Non-pigmented ciliary epithelial cell (primary cell): ENCODE measurements at regions not wholly inside any gene's neighbourhood (a gene's known extent, or its start where the extent isn't known, plus 50 kb on each side); places are given as distances from the start of the nearest gene placed in this dataset.
"Not testable (repeated sequence)": the region's sequence is repeated elsewhere in the genome, so short reads cannot be mapped to it uniquely, and the experiment has no call there.

Experiments
- DNase-seq: peaks from one replicate; pipeline ENCODE4 v3.0.0-alpha.2; 2010; ENCODE audit warnings: low read depth

DNA sequence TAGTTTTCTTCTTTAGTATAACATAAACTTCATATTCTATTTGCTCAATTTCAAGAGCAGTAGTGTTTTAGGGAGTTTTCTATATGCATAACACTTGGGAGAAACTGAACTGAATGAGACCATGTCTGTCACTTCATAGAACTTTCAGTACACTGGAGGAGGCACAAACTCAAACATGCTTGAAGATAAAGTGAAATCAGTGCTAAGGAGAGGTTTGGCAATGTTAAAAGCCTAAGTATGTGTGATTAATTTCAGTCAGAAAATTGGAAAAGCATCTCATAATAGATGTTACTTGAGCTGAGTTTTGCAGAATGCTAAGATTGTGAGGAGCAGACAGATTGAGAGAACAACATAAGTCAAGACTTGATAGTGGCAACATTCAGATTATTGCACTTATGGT is 411.2 kb upstream of the HS3ST1 start:
- DNase-seq: no peak

DNA sequence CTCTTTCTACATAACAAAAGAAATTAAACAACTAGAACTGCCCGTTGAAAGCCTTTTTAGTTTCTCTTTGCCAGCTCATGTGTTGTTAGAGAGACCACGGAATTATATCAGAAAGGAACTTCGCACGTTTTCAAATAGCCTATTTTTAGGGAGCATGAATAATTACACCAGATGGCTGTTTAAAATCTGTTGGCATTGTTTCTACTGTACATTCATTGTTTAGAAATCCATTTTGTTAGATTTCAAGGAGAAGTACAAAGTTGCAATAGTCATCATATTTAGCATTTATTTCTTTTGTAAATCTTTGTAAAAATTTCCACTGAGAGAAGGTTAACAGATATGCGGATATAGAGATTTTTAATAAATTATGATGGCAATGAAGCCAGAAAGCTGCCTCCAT is 403.0 kb upstream of the HS3ST1 start:
- no peak for DNase-seq

DNA sequence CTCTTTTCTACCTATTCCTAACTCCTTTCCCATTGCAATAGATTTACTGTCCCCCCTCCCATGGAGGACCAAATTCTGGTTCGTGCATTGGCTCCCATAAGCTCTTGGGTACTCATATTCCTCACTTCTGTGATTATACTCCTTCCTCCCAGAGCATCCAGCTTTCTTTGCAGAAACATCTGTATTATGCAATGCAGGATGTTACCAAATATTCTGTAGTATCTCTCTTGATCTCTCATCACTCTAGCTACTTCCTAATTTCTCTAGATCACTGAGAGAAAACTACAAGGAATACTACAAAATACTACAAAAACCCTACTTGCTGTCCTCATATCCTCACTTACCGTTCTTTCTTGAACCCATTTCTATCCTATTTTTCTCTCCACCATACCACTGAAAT is 395.9 kb upstream of the HS3ST1 start:
- no peak for DNase-seq

DNA sequence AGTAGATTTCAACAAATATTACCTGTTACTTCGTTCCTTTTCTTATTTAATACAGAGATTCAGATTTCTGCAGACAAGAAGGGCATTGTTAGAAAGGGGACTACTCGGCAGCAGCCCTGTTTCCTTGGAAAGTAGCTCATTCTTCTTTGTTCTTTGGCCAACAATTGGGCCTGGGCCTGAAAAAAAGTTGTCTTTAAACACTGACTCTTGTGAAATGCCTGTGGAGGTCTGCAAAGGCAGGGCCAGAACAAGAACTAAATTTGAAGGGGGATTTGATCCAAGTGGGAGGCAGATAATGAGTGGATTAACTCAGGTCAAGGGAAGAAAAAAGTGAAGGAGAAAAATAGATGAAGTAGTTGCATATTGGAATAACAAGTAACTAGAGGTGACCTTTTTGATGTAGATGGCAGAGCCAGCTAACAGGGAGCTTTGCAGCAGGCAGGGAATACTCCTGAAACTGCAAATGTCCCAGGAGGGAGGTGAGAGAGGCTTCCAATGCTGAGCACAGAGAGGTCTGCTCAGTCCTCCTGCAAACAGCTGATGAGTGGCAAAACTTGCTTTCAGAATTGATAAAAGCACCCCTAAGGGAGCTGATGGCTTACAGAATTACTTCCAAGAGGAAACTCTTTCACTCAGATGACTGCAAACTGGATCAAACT is 393.2 kb upstream of the HS3ST1 start:
- DNase-seq: no peak

DNA sequence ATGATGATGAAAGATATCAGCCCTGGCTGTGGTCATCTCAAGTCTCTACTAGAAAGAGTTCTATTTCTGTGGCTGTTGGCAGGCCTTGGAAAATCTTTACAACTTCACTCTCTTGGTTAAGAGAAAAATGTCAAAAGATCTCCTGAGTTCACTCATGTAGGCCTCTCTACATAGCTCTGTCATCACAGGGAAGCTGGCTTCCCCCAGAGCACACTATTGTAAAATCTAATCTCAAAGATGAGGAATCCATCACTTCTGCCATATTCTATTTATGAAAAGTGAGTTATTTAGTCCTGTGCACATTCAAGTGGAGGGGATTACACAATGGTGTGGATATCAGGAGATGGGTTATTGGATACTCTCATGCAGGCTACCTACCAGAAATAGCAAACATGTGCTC is 388.4 kb upstream of the HS3ST1 start:
- DNase-seq: no peak

DNA sequence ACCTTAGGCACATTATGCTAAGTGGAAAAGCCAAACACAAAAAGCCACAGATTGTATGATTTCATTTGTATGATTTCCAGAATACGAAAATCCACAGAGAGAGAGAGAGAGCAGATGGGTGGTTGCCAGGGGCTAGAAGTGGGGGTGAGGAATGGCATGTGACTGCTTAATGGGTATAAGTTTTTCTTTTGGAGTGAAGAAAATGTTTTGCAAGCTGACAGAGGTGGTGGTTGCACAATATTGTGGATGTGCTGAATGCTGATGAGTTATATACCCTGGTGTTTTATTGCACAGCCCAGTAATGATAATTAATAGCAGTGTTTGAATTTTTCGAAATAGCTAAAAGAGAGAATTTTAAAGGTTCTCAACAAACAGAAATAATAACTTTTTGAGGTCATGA is 386.1 kb upstream of the HS3ST1 start:
- no peak for DNase-seq

DNA sequence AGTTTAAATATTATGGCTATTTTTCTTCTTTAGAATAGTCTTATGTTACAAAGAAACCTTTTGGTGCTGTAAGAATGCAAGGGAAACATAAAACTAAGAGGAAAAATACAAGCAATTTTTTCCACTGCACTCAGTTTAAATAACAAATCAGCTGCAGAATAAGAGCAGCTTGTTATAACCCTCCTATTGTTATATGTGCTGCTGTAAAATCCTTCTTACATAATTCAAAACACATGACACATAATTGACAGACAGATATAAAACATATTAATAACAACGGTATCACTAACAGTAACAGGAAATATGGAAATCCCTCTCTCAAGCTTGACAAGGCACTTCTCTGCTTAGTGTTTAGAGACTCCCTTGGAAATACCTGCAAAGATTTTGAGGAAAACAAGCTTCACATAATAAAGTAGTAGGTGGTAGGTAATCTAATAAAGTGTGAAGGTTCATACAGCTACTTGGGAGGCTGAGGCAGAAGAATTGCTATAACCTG is 385.3 kb upstream of the HS3ST1 start:
- no peak for DNase-seq

DNA sequence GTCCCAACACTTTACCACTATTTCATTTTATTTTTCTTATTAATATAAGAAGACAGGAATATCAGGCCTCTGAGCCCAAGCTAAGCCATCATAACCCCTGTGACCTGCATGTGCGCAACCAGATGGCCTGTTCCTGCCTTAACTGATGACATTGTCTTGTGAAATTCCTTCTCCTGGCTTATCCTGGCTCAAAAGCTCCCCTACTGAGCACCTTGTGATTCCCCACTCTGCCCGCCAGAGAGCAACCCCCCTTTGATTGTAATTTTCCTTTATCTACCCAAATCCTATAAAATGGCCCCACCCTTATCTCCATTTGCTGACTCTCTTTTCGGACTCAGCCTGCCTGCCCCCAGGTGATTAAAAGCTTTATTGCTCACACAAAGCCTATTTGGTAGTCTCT is 382.8 kb upstream of the HS3ST1 start:
- not testable (repeated sequence) for DNase-seq

DNA sequence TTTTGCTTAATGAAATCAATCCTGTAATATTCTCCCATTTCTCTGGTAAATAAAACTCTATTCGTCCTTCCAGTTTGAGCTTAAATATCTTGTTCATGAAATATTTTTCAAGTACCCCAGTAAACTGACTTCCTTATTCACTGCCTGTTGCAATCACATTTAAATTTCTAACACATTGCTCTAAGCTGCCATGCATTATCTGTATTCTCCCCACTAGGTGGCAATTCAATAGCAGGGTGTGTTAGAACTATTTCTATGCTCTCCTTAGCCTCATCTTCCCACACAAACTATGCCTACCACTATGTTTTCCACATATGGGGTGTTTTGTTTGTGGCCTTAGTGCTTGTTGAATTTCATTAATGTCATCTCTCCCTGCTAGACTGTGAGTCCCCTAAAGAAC is 377.1 kb upstream of the HS3ST1 start:
- DNase-seq: peak; percentile 4

DNA sequence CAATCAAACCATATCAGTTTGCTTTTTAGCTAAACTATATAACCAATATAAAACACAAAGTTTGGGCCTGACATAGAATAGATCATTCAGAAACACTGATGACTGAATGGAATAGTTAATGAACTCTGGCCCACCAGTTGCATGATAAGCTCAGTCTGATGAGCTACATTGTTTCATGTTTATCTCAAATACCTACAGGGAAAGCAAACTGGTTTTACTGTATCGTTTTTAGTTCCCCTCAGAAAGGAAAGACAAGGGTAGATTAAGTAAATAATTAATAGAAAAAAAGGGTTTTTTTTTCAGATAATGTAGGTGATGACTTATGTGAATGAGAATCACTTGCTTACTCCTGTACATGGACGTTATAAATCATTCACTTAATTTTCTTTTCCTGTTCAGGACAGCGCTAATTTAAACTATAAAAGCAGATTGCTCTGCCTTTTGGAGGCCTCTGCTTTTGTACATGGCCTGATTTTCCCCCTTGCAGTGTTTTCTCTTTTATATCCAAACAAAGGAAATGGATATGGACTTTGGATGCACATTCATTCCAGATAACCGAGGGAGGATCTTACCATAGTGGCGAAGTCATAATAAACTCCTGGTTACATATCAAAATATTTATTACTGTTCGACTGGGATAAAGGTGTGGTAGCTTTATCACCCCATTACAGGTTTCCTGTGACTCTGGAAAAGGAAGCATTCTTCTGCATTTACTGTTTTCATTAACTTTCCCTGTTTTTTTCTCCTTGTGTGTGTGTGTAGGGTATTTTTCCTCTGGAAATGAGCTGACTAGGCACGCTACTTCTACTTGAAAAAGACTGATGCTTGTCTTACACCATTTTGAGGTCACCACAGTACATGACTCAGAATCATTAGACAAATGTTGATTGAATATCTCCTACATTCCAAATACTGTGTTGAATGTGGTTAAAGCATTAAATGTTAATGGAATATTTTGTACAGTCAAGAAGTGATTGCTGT is 373.1 kb upstream of the HS3ST1 start:
- no peak for DNase-seq

DNA sequence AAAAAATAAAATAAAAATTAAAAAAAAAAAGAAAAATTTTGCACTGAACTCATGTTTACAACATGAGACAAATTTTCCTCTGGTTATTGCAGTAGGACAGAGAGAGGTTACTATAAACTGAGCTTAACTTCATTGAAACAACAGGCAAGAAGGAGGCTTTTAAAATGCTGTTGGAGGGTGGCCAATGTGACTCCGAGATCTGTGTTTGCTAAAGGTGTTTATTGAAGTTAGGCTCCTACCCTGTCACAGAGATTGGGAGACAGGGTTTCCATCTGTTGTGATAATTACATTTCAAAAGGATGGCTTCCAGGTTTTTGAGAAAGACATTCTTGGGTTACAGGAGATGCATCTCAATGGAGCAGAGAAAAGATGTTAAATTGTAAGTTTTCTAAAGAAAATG is 370.5 kb upstream of the HS3ST1 start:
- DNase-seq: no peak

DNA sequence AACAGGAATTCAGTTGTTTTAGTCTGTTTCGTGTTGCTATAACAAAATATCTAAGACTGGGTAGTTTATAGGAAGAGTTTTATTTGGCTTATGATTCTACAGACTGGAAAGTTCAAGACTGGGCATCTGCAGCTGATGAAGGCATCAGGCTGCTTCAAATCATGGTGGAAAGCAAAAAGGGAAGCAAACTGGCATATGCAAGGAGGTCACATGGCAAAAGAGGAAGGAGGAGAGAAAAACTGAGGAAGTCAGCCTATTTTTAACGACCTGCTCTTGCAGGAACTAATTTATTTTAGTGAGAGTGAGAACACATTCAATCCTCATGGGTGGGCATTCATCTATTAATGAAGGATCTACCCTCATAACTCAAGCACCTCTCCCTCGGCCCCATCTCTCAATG is 363.1 kb upstream of the HS3ST1 start:
- no peak for DNase-seq

DNA sequence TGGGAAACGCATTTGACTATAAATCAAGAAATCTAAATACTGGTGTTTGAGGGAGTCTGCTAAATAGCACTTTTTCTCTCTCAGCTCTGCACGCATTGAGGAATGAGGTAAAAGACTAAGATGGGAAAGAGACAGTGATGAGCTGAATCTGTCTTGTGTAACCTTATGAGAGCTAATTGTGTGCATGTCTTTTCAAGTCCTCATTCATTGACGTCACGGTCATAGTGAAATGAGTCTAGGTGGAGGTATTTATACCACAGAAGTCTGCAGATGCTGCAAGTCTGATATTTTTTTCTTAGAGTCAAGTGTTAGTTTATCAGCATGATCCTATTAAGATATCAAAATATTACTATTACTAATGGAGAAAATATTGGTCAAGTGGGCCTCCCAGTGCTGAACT is 361.5 kb upstream of the HS3ST1 start:
- DNase-seq: no peak

DNA sequence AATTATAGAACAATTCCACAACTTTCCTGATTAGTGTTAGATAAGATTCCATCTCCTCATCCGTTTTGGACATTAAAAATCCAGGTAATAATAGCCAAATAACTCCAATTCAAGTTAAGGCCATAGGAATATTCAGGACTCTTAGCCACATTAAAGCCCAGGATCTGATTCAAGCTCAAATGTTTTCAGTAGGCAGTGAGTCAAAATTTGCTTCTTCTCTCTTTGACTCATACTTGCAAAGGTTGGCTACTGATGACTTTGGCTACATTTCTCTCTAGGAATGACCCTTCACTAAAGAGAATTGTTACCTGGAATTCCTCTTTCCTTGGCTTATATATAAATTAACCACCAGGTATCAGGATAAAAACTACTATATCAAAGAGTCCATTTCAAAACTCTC is 354.9 kb upstream of the HS3ST1 start:
- no peak for DNase-seq

DNA sequence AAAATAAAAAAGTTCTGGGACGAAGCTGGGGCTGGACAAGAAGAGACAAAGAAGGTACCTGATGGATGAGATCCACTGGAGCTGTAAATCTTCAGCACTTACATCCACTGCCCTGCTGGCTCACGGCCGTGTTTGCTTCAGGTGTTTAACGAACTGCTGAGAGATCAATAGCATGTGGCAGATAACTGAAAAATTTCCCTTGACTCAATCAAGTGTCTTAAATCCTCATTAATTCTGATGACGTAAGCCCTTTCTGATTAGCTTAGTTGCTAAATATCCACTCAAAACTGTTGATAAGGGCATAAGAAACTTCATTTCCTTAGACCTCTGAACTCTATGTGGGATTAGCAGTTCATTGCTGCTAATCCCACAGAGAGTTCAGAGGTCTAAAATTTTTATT is 354.2 kb upstream of the HS3ST1 start:
- no peak for DNase-seq

DNA sequence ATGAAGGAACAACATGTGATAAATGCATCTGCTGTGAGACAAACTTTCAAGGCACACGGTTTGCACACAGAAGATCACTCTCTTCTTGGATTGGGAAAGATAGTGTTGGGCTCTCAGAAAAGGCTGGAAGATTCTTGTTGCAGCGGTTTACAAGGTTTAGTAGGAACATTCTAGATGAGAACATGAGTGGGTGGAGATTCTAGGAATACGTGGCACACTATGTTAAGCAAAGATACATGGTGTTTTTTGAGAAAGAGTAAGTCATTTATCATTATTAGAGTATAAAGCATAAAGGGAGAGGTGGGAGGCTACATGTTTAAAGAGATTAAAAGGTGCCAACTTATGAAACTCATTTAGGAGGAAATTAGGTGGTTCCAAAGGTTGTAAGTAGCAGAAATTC is 348.8 kb upstream of the HS3ST1 start:
- DNase-seq: no peak

DNA sequence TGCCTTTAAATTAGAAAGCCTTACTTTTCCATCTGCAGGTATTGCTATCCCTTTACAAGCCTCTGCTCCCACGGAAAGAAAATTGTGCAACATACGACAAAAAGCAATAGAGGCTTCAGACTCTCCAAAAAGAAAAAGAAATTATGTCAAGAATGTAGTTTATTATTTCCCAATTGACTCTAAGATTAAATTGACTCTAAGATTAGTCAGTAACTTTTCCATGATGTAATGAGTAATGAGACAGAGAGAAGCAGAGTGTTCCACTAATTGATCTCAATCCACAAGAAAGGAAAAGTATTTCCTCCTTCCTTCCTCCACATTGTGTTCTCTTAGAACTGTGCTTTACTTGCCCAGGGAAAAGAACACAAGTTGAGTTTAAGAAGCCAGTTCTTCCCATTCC is 345.7 kb upstream of the HS3ST1 start:
- no peak for DNase-seq

DNA sequence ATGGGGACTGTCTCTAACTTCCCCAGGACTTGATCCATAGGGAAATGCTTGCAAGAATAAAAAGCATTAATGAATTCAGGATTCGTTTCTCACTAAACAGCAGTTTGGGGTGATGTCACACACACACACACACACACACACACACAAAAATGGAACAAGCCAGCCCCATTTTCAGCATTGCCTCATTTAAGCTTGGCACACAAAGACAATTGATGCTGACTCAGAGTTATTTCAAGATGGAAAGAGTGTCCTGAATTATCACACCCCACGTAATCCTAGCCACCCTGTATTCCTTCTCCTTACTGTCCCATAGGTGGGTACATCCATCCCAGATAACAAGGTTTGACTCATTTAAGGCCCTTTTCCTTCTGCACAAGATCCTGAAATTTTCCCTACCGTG is 345.1 kb upstream of the HS3ST1 start:
- no peak for DNase-seq

DNA sequence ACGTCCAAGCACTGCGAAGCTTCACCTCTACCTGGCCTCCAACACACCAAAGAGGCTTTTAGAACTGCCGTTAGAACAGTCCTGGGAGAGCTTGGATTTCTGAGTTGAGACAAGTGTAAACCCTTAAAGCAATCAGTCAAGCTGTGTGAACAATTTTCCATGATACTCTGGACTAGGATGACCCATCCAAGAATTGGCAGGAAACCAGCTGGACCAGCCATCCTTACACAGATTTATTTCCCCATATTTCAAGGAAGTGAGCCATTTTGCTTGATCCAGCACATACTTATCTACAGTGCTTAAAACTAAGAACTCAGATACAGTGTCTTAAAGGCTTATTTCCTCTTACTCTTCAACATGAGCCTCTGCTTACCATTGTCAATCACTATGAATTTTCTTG is 340.7 kb upstream of the HS3ST1 start:
- DNase-seq: no peak

DNA sequence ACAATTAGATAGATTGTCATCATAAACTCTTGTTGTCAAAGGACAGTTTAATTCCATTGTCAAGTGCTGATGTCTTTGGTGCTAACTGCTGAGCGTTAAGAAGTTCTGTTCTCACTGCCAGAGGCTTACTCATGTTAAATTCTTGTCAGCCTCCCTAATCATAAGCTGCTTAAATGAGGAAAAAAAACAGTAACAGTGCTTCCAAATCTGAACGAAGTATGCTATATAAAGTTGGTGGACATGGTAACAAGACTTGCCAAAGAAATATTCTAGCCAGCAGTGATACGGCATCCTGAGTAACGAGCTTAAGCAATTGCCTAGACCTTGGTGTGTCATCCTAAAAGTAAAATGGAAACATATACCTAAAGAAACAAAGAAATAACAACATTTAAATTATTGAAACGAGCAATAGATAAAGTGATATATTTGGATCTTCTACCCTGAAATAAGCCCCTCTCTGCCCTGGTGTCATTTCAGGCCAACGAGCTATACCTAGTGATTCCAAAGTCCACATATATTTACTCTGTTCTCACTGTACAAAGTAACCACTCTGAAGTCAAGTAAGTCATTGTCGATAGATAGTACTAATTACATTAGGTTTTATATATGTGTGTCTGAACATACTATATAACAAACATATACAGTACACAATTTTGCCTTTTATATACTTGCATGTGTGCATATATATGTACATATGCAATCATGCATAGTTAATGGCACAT is 339.7 kb upstream of the HS3ST1 start:
- no peak for DNase-seq

DNA sequence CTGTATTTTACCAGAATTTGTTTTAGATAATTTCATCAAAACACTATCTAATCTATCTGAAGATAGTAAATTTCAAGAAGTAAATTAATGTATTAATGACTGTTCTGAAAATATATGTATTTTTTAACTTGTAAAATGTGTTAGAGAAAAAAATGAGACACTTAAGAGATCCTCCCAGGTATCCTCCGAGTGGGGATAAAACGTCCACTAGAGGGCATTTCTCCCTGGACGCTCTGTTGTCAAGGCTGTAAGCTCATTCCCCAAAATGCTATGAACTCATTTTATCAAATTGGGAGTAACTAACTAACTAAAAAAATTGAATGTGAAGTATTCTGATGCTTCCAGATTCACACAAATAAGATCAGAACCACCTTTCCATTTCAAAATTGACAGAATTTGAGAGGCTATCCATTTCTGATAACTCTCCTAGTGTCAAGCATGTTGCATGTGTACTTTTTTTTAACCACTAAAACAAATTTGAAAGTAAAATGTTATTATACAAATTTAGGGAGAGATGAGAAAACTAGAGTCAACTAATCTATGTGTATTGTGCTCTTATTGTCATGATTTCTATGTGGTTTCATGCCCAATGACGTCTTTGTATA is 337.3 kb upstream of the HS3ST1 start:
- DNase-seq: no peak

DNA sequence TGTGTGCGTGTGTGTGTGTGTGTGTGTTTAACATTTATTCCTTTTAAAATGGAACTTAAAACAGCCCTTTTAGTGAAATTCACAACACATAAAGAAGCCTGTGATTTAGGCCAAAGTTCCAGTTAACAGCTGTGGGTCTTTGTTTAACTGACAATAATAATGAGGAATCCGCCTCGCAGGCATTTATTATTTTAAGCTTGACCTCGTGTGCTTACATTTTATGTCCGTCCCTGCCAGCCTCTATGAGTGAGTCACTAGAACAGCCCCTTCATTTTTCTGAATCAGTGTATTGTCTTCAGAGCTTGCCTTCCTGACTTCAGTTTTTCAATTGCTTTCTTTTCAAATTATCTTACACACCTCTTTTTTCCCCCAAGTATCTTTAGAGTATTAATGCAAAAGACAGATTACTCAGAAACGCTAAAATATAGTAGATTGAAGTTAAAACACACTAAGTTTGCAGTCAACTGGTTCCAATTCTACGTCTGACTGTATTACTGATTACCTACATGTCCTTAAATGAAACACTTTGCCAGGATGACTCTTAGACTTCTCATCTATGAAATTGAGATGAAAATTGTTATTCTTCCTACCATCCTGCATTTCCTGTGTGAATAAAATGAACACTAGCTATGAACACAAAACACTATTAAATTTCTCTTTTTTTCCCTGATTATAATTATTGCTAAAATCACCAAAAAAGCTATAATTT is 319.6 kb upstream of the HS3ST1 start:
- DNase-seq: no peak
